ENCODE measurements at regions not wholly inside any gene's neighbourhood (a gene's known extent, or its start where the extent isn't known, plus 50 kb on each side); places are given as distances from the start of the nearest gene placed in this dataset.

DNA sequence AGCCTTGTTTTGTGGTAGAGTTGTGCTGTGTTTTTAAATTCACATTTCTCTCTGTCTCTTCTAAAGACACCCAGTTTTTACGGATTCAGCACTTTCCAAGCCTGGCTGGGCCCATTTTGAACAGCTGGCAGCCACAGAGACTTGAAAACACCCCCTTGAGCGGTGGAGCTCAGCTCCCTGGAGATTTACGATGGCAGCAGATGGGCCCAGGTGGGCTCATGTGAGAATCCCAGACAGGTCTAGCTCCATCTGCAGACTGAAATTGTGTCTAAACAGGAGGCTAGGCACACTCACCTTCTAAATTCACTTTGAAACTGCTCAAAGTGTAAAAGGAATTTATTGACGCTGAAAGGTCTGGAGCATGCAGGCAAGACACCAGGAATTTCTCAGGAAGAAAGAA is 232.0 kb upstream of the HES1 start:
- H3K27me3 ChIP-seq, result no peaks in the 10 kb centered on the region
- intact Hi-C loops (cut with DNase I), result no loop called here
- WGBS, 4 donors, result 90 to 96% (median 92%) methylated on average over 4 of the region's 4 CpGs
- H3K27ac ChIP-seq, result no peak overlapping the region
- DNase-seq, result no peak
- TF ChIP-seq POLR2A (IDR thresholded peaks at IDR 0.05), result no peak
- TF ChIP-seq, protein P1, sequence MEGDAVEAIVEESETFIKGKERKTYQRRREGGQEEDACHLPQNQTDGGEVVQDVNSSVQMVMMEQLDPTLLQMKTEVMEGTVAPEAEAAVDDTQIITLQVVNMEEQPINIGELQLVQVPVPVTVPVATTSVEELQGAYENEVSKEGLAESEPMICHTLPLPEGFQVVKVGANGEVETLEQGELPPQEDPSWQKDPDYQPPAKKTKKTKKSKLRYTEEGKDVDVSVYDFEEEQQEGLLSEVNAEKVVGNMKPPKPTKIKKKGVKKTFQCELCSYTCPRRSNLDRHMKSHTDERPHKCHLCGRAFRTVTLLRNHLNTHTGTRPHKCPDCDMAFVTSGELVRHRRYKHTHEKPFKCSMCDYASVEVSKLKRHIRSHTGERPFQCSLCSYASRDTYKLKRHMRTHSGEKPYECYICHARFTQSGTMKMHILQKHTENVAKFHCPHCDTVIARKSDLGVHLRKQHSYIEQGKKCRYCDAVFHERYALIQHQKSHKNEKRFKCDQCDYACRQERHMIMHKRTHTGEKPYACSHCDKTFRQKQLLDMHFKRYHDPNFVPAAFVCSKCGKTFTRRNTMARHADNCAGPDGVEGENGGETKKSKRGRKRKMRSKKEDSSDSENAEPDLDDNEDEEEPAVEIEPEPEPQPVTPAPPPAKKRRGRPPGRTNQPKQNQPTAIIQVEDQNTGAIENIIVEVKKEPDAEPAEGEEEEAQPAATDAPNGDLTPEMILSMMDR (IDR thresholded peaks at IDR 0.05), result no peak
- H3K4me1 ChIP-seq (replicated peaks in 1 of 2), result peaks cover 0 to 8% of the 10 kb centered on the region in 2 donors
- H3K9me3 ChIP-seq (replicated peaks in 1 of 3), result no peaks in the 10 kb centered on the region
- H3K36me3 ChIP-seq (replicated peaks in 1 of 2), result no peaks in the 10 kb centered on the region
- H3K4me3 ChIP-seq, result no peak overlapping the region

DNA sequence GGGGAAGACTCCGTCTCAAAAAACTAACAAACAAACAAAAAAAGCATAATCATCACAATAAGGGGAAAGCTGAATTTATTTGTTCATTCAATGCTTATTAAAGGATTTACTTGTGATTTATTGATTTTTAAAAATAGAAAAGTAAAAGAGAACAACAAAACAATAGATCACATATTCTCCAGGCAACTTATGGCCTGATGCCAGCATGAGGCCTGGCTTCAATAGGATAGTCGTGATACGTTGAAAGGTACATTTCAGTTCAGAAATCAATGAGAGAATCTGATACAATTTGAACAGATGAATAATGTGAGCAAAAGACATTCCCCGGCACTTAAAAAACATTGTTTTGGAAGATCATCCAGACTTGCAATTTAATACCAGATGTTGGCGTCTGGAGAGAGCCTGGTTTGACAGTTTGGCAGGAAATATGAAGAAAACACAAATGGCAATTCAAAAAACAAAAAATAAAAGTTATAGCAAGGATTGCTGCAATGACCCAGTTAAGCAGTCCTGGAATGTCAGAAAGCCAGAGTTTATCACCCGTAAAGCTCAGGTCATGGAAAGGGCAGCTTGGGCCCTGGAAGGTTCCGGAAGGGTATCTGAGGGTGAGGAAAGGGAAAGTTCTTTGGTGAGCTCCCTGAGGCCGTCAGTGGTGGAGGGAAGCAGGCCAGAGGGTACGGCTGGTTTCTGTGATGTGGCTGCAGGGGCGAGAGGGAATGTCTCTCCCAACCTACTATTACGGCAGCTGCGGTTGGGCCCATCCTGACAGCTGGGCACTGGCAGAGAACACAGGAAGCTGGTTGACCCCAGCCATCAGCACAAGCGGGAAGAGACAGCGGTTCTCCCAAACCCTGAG is 230.2 kb upstream of the HES1 start:
- DNase-seq, result peak in 6 of 7 donors; percentile 15 to 78 (median 48)
- H3K4me3 ChIP-seq, result no peak overlapping the region
- TF ChIP-seq, protein P1 (IDR thresholded peaks at IDR 0.05), result no peak
- no peak for TF ChIP-seq POLR2A (IDR thresholded peaks at IDR 0.05)
- peak overlapping the region in 3 of 5 donors; percentile 11 to 71 (median 38) for H3K27ac ChIP-seq
- 47 to 61% (median 54%) methylated on average over 14 of the region's 14 CpGs for WGBS, 4 donors
- peaks cover 0 to 8% of the 10 kb centered on the region in 2 donors for H3K4me1 ChIP-seq (replicated peaks in 1 of 2)
- H3K9me3 ChIP-seq (replicated peaks in 1 of 3), result no peaks in the 10 kb centered on the region
- no peaks in the 10 kb centered on the region for H3K36me3 ChIP-seq (replicated peaks in 1 of 2)
- intact Hi-C loops (cut with DNase I), result no loop called here
- H3K27me3 ChIP-seq, result no peaks in the 10 kb centered on the region

DNA sequence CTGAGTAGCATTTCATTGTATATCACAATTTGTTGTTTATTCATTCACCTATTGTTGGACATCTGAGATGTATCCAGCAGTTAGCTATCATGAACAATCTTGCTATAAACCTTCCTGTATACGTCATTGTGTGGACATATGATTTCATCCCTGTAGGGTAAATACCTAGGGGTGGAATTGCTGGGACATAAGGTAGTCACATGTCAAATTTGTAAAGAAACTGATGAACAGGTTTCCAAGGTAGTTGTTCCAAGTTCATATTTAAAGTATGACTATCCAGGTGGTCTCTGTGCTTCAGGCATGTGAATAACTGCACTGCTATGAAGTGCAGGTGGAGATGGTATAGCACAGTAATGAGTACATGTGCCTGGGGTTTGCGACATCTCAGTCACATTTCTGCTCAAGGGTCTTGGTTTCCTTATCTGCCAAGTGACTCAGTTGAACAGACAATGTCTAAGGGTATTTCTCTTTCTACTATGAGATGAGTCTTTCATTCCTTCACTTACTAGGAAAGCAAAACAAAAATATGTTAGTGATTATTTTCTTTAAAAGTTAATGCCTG is 229.0 kb upstream of the HES1 start:
- Histone ChIP-seq H3K9me3 (replicated peaks in 1 of 3) (no peaks in the 10 kb centered on the region), H3K4me3 (no peak overlapping the region), H3K36me3 (replicated peaks in 1 of 2) (no peaks in the 10 kb centered on the region), H3K27ac (peak overlapping the region in 1 of 5 donors; percentile 71), H3K4me1 (replicated peaks in 1 of 2) (peaks cover 0 to 8% of the 10 kb centered on the region in 2 donors), H3K27me3 (no peaks in the 10 kb centered on the region)
- TF ChIP-seq, protein P1 (IDR thresholded peaks at IDR 0.05), result no peak
- TF ChIP-seq POLR2A (IDR thresholded peaks at IDR 0.05), result no peak
- 89 to 96% (median 91%) methylated on average over 2 of the region's 2 CpGs for WGBS, 4 donors
- no peak for DNase-seq
- intact Hi-C loops (cut with DNase I), result no loop called here

DNA sequence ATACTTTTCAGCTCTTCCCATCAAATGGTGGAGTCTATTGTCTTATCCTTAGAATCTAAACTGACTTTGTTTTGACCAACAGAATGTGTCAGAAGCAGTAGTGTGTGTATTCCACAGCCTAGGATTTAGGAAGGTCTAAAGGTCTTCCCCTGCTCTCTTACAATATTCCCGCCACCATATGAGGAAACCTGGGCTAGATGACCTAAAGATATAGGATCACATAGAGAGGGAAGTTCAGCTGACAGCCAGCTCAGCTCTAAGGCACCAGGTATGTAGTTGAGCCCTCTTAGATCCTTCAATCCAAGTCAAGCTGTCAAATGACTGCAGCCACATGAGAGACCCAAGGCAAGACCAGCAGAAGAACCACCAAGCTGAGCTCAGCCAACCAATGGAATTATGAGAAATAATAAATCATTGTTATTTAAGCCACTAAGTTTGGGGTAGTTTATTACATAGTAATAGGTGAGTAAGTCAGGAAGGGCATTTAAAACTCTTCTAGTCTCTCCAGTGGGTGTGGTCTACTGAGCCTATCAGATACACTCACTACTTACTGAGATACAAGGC is 227.7 kb upstream of the HES1 start:
- Histone ChIP-seq H3K4me3 (no peak overlapping the region), H3K36me3 (replicated peaks in 1 of 2) (no peaks in the 10 kb centered on the region), H3K27me3 (no peaks in the 10 kb centered on the region), H3K27ac (no peak overlapping the region), H3K4me1 (replicated peaks in 1 of 2) (peaks cover 0 to 8% of the 10 kb centered on the region in 2 donors), H3K9me3 (replicated peaks in 1 of 3) (no peaks in the 10 kb centered on the region)
- intact Hi-C loops (cut with DNase I), result no loop called here
- 88 to 100% (median 97%) methylated on average over 1 of the region's 1 CpG for WGBS, 4 donors
- TF ChIP-seq, protein P1 (IDR thresholded peaks at IDR 0.05), result no peak
- no peak for TF ChIP-seq POLR2A (IDR thresholded peaks at IDR 0.05)
- DNase-seq, result no peak

All from adrenal gland (tissue), 9 donors.